G401 (cell line): ENCODE measurements at regions not wholly inside any gene's neighbourhood (a gene's known extent, or its start where the extent isn't known, plus 50 kb on each side); places are given as distances from the start of the nearest gene placed in this dataset.
A peak's percentile ranks its signal among the peaks of the same experiment; 100 is the strongest.

Source experiments
- DNase-seq: peaks from one replicate; pipeline ENCODE4 v3.0.0-alpha.2; 2015; ENCODE audit warnings: low spot score
- in situ Hi-C: cut with HindIII; loops from 2 replicates; pipeline ENCODE4 v1.10.0; 2016; ENCODE audit warnings: low sequenced_read_pairs, mixed read lengths

DNA sequence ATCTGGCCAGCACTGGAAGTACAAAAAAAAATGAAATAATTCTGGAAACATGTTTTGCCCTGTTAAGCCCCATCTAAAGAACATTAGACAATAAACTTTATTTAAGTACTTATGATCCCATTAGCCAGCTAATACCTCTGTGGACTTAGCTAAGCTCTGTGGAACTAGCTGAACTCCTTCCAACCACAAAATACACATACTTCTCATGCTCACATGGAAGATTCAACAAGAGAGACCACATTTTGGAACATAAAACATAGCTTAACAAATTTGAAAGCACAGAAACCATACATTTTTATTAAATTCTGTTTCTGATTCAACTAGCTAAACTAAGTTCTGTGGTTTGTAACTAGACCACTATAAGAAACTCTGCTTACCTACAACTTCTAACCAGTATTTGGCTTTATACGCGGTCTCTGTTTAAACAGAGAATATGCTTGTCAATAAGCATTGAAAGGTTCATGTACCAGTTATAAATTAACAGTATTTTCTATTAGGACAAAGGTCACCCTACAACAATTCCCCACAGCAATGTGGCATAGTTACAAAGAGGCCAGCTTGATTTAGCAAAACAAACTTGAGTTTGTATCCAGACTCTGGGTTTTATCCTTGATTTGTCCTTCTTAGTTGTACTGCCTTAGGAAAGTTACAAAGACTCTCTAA lies 300.1 kb downstream of the C12orf50 start:
- no peak for DNase-seq
- in situ Hi-C loops, result no loop called here

DNA sequence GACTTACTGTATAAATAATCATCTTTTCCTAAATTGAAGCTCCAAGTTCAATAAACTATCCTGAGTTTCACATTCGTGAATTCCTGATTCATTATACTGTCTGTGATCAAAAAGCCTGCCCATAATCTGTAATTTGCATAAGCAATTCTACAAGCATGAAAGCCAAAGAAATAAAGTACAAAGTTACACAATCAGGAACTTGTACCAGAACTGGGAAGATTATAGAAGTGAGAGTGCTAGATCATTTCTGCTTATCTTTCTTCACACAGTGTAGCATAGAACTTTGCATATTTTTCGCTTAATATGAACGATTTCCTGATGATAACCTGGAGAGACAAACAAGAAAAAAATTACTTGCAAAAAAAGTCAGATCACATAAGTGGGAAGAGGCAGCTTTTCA lies 308.2 kb downstream of the C12orf50 start:
- DNase-seq, result no peak
- in situ Hi-C loops, result no loop called here

DNA sequence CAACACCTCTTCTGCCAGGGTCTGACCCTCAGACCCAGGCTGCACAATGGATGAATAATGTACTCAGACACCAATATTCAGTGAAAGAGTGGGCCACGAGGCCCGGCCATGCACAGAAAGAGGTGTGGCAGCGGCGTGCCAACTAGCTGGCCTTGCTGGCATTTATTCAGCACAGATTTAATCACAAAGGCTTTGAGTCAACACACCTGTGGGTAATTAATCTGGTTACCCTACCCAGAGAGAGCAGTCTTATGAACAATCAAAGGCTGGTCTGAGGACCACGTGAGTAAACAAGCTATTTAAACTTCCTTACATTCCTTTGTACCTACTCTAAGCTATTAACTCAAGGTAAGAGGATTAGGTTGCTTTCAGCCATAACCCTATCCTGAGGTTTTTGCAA lies 324.8 kb downstream of the C12orf50 start:
- DNase-seq, result no peak
- in situ Hi-C loops, result no loop called here

DNA sequence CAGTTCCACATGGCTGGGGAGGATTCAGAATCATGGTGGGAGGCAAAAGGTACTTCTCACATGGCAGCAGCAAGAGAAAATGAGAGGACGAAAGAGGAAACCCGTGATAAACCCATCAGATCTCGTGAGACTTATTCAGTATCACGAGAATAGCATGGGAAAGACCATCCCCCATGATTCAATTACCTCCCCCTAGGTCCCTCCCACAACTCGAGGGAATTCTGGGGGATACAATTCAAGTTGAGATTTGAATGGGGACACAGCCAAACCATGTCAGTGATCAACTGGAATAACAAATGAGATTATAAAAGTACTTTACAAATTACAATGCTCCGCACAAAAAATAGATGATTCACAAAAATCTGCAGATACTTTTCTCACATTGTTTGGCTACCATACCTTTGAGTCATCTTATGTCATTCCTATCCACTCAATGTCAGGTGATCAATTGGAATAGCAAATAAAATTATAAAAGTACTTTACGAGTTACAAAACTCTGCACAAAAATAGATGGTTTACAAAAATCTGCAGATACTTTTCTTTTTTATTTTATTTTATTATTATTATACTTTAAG lies 338.9 kb downstream of the C12orf50 start:
- in situ Hi-C loops, result no loop called here
- DNase-seq, result no peak

DNA sequence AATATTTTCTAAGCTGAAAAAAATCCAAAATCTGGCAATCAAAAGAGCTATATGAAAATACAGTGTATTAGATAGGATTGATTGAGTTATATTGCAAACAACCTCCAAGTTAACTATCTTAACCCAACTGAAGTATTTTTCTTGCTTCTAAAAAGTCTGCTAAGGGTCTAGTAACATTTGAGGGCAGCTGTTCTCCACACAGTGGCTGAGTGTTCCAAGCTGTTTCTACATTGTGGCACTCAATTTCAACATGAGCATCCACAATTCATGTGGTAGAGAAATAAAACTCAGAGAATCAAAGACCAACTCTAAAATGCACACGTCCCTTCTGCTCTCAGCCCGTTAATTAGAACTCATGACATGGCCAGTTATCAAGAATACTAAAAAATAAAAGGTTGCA lies 340.0 kb downstream of the C12orf50 start:
- DNase-seq, result no peak
- in situ Hi-C loops, result no loop called here

DNA sequence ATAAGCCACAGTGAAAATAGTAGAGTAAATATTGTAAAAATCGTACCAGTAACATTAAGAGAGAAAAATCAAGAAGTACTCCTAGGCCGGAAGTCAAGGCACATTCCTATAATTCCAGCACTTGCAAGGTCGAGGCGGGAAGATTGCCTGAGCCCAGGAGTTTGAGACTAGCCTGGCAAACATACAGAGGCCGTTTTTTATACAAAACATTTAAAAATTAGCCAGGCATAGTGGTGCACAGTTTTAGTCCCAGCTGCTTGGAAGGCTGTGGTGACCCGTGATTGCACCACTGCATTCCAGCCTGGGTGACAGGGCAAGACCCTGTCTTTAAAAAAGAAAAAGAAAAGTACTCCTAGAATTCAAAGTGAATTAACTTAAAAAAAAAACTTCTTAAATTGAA lies 341.8 kb downstream of the C12orf50 start:
- in situ Hi-C loops, result no loop called here
- DNase-seq, result no peak

DNA sequence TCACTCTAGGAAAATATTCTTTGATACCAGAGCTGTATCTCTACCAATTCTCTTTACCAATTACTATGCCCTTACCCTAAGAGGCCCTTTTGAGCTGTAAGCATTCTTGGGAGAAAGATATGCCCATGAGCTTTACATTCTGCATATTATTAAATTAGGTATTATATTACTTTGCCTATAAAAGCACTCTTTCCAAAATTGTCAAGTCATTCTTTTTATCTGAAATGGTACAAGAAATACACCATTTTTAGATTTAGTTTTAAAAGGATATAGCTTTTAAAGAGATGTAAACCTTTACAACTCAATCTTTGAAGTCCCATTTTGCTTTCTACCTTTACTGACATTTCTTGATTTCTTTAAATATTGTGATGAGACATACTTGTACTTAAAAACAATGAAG lies 343.5 kb downstream of the C12orf50 start:
- no peak for DNase-seq
- in situ Hi-C loops, result no loop called here

DNA sequence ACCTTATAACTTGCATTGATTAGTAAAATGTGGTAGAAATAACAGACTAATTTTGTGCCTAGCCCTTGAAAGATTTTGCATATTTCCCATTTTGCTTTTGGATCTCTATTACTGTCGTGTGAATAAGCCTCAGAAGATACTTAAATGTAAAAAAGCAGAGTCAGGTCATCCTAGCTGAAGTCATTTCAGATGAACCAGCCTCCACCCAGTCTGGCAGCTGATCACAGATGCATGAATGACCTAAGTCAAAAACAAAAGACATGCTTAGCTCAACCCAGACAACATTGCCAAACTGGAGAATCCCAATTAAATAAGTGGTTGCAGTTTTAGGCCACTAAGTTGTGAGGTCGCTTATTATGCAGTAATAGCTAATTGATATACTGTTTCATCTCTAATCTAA lies 349.9 kb downstream of the C12orf50 start:
- DNase-seq, result no peak
- in situ Hi-C loops, result no loop called here

DNA sequence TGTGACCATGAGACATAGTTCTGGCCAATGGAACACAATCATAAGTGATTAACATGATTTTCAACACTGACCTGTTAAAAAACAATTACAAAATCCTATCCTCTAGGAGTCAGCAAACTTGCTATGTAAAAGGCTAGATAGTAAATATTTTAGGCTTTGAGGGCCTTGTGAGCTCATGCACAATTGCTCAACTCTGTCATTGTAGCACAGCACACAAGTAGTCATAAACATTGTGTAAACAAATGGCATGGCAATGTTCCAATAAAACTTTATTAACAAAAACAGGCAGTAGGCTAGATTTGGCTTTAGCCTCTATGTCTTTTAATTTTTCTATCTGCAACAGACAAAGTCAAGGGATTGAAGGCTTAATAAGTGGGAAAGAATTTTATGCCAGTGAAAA lies 350.7 kb downstream of the C12orf50 start:
- DNase-seq, result no peak
- in situ Hi-C loops, result no loop called here

DNA sequence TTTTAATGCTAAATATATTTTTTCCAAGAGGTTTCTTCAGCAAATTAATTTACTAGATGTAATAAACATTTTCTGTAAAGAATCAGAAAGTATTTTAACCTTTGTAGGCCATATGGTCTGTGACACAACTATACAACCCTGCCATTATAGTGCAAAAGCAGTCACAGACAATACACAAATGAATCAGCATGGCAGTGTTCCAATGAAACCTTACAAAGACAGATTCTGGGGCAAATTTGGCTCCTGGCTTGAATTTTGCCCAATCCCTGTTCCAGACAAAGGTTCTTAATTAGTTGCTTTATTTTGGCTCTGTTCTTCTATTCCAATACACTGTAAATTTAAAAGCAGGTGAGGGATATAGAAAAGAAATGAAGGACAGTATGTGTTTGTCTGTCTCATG lies 352.5 kb downstream of the C12orf50 start:
- in situ Hi-C loops, result no loop called here
- no peak for DNase-seq

DNA sequence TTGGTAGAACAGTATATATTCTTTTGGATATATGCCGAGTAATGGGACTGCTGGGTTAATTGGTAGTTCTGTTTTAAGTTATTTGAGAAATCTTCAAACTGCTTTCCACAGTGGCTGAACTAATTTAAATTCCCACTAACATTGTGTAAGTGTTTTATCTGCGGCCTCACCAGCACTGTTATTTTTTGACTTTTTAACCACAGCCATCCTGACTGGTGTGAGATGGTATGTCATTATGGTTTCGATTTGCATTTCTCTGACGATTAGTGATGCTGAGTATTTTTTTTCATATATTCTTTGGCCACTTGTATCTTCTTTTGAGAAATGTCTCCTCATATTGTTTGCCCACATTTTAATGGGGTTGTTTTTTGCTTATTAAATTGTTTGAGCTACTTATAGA lies 357.4 kb downstream of the C12orf50 start:
- in situ Hi-C loops, result no loop called here
- no peak for DNase-seq

DNA sequence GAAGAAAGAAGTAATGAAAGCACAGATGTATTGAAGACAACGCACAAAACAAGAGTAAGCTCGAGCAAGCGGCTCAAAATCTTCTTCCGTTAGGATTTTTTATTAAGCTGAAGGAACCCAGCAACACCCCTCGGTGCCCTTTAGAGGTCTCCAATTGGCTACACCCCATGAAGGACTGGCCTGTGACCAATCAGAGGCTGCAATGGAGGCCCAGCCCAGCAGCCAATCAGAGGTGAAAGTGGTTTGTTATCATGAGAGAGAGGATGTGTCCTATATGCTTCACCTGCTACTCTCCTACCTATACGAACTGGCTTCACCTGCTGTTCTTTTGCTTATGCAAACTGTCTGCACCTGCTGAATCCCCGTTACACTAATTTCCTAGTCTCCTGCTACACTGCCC lies 358.8 kb downstream of the C12orf50 start:
- no peak for DNase-seq
- in situ Hi-C loops, result no loop called here

DNA sequence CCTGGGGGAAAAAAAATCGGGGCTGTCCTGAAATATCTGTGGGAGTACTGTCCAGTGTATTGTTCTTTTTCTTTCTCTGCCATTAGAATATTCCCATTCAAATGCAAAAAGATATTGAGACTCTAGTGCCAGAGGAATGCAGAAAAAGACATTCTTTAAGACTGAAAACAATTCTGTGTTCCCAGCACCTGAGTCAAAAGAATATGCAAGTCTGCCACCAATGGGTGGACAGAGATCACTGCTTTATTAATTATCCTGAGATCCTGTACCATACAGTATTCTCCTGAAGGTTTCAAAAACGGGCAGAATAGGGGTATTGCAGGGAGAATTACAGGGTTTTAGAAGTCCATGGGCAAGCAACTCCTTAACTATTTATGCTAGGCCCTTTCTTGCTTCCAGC lies 361.8 kb downstream of the C12orf50 start:
- in situ Hi-C loops, result no loop called here
- DNase-seq, result peak; percentile 7

DNA sequence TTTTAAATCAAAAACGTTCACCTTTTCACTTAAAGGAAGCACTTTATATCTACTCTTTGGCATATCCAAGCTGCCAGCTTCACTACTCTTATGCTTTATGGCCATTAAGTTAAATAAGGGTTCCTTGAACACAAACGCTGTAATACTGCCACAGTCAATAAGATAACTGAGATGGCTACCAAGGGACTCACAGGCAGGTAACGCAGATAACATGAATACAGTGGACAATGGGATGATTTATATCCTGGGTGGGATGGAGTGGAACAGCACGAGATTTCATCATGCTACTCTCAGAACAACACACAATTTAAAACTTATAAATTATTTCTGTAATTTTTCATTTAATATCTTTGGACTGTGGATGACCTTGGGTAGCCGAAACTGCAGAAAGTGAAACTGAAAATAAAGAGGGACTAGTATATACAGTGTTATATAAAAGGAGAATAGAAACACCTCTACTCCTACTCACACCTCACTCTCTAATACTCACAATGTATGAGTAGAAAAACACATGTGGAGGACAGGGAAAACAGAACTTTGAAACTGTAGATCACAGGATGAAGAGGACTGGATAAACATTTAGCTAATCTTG lies 367.3 kb downstream of the C12orf50 start:
- in situ Hi-C loops, result no loop called here
- DNase-seq, result no peak

DNA sequence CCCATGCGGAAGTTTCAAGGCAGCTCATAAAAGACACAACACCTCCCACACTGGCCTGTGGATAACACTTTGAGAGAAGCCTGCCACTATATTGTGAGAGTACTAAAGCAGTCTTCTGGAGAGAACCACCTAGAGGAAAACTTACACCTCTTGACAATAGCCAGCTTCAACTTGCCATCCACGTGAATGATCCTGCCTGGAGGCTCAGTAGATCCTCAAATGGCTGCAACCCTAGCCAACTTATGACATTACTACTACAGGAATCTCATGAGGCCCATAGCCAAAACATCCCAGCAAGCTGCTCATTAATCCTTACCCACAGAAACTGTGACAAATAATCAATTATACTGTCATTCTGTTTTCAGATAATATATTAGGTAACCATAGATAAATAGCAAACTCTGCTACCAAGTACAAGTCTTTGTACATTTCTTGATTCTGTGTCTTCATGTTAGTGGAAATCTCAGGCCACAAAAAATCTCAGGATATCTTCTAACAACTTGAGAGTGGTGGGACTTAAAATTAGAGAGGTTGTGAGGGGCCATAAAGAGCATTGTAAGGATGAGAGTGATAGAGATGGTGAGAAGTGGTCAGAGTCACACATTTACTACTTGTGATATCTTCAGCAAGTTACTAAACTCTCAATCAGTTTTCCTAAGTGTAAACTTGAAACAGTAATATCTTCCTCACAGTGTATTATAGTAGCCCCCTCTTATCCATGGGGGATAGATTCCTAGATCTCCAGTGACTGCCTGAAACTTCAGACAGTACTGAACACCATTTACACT lies 368.0 kb downstream of the C12orf50 start:
- in situ Hi-C loops, result no loop called here
- no peak for DNase-seq

DNA sequence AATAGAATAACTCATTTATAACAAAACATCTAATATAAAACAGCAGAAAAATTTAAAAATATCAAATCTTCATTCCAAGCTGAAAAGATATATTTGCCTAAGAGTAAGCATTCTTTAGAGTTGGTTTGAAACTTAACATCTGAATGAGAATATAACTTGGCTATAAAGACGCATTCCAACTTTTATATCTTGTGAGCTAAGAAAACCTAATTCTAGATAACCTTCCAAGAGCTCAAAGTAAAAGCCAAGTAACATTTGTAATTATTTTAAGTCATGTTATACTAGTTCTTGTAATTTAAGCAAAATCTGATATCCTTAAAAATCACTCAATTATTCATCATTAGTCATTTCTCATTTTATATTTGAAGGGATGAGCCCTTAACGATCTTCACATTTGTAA lies 368.9 kb downstream of the C12orf50 start:
- DNase-seq, result no peak
- in situ Hi-C loops, result no loop called here

DNA sequence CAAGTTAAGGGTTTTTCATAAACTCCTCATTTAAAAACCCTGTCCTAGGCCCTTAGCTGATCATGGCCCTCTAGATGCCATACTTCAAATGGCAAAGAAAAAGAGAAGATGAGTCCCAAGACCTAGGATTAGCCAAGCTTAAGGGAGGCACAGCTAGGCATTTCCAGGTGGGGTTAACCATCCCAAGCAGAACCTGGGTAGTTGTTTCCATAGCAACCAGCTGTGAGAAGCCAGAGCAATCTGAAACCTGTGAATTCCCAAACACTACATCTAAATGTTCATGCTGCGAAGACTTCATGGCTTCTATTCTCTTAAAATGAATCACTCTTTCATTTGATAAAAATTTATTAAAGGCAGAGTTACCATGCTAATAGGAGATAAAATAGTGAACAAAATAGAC lies 372.9 kb downstream of the C12orf50 start:
- DNase-seq, result no peak
- in situ Hi-C loops, result no loop called here

DNA sequence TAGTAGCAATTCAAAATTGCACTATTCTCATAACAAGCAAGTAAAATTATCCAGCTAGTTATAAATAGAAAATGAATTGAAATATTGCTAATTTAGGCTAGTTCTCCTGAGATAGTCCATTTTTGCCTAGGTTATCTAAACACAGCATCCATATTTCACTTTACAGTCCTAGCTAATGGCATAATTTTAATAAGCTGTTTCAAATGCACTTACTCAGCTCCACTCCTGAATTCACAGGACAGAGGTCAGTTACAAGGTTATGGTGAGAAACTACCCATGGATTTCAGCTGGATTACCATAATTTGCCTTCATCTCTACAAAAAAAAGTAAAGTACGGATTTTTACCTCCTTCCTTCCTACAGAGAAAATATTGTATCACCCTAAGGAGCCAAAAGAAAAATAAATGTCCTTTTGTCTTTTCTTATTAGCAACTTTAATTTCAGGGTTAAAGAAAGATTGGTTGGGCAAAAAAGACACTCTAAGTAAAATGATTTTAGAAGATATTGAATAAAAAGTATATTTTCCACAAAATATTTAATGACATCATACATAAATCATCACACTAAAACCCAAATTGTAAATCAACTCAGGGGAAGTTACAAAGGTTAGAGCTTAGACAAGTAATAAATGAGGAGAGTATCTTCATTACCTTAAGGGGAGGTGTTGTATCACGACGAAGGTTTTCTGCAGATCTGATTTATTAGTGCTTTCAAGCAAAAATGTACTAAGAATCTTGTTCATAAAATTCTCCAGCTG lies 377.4 kb downstream of the C12orf50 start:
- in situ Hi-C loops, result no loop called here
- DNase-seq, result no peak

DNA sequence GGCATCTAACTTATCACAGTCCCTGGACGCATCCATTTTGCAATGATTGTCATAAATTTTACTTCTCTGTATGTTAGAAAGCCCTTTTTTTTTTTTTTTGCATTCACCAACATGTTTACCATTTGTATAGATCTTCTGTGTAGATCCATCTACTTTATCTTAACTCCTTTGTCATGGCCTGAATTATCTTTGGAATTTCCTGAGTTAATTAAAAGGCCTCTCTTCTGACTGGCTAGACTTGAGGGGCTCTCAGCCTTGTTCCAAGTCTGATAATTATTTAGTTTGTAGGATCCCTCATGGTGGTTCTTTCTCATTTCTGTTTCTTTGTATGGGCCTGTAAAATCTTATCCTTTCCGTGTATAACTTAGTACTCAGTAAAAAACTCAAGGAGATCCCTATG lies 387.0 kb downstream of the C12orf50 start:
- no peak for DNase-seq
- in situ Hi-C loops, result no loop called here

DNA sequence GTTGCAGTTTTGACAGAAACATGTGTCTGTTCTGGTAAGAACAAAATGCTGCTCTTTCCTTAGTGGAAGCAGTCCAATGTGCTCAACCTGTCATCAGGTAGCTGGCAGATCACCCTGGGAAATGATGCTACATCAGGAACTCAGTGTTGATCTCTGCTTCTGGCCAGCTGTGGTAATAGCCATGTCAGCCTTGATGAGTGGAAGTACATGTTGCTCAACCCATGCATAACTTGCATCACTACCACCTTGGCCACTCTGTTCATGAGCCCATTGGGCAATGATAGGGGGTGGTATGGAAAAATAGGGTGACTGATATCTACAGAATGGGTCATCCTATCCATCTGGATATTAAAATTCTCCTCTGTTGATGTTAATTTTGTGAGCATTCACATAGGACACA lies 411.0 kb downstream of the C12orf50 start:
- DNase-seq, result no peak
- in situ Hi-C loops, result no loop called here
